WTC11 (cell line): ENCODE measurements at regions not wholly inside any gene's neighbourhood (a gene's known extent, or its start where the extent isn't known, plus 50 kb on each side); places are given as distances from the start of the nearest gene placed in this dataset.

ENCODE experiments used
- ATAC-seq: fragments of 200-7000 bp; cut with Tn5 transposase; 2 replicates; pipeline ENCODE4 v1.10.0; 2021; ENCODE audit warnings: mild to moderate bottlenecking, moderate library complexity
- CTCF ChIA-PET: fragments of 300-600 bp; sonication (Branson Sonifier 250); formaldehyde crosslinking; loops from one replicate; lab custom pipeline; 2021; ENCODE audit warnings: antibody characterized with exemption; lab: Charles Lee
- POLR2A ChIA-PET: fragments of 350-600 bp; sonication (Branson Sonifier 250); formaldehyde crosslinking; loops from one replicate; lab custom pipeline; 2021; ENCODE audit warnings: antibody characterized with exemption; lab: Charles Lee
- DNase-seq: peaks from one replicate; pipeline ENCODE4 v3.0.0; 2021; ENCODE audit warnings: low spot score
- H3K27ac Mint-ChIP-seq: 2 replicates; pipeline ENCODE4 v1.8.0; 2021; ENCODE audit warnings: mixed read lengths
- H3K27me3 Mint-ChIP-seq: 2 replicates; pipeline ENCODE4 v1.8.0; 2021; ENCODE audit warnings: low read depth, mild to moderate bottlenecking, moderate library complexity, mixed read lengths
- H3K36me3 Mint-ChIP-seq: 2 replicates; pipeline ENCODE4 v1.8.0; 2021; ENCODE audit warnings: mixed read lengths
- H3K4me1 Mint-ChIP-seq: 2 replicates; pipeline ENCODE4 v1.8.0; 2022; ENCODE audit warnings: mixed read lengths
- H3K4me3 Mint-ChIP-seq: 2 replicates; pipeline ENCODE4 v1.8.0; 2021; ENCODE audit warnings: mild to moderate bottlenecking, moderate library complexity, mixed read lengths
- H3K9me3 Mint-ChIP-seq: 2 replicates; pipeline ENCODE4 v1.8.0; 2021; ENCODE audit warnings: mixed read lengths
- ATF2 ChIP-seq: sonication (generic); formaldehyde crosslinking; IDR thresholded peaks from 2 replicates; pipeline ENCODE4 v1.8.1; 2022; ENCODE audit warnings: low read depth, missing genetic modification reagents, borderline replicate concordance
- CDX4 ChIP-seq: fragments of 250-450 bp; sonication (Bioruptor Pico); IDR thresholded peaks from 2 replicates; pipeline ENCODE4 v1.9.0; 2021; ENCODE audit warnings: moderate library complexity, mild to moderate bottlenecking, inconsistent platforms, borderline replicate concordance
- EMX1 ChIP-seq: fragments of 250-450 bp; sonication (Bioruptor Pico); IDR thresholded peaks from 2 replicates; pipeline ENCODE4 v1.8.0; 2021; ENCODE audit warnings: mild to moderate bottlenecking
- FOXJ3 ChIP-seq: sonication (generic); formaldehyde crosslinking; IDR thresholded peaks from 2 replicates; pipeline ENCODE4 v1.9.0; 2021; ENCODE audit warnings: missing genetic modification reagents, mild to moderate bottlenecking, borderline replicate concordance
- FOXK1 ChIP-seq: sonication (generic); formaldehyde crosslinking; IDR thresholded peaks from 2 replicates; pipeline ENCODE4 v1.8.0; 2022; ENCODE audit warnings: mild to moderate bottlenecking, moderate library complexity, missing genetic modification reagents
- GABPB1 ChIP-seq: sonication (generic); formaldehyde crosslinking; IDR thresholded peaks from 2 replicates; pipeline ENCODE4 v1.8.1; 2023; ENCODE audit warnings: mild to moderate bottlenecking, missing genetic modification reagents
- HMGA2 ChIP-seq: fragments of 250-450 bp; sonication (Bioruptor Pico); IDR thresholded peaks from 2 replicates; pipeline ENCODE4 v1.4.0; 2021; ENCODE audit warnings: mild to moderate bottlenecking, moderate library complexity
- IRF1 ChIP-seq: sonication (generic); formaldehyde crosslinking; IDR thresholded peaks from 2 replicates; pipeline ENCODE4 v1.8.0; 2023; ENCODE audit warnings: missing genetic modification reagents
- IRF2 ChIP-seq: sonication (generic); formaldehyde crosslinking; IDR thresholded peaks from 2 replicates; pipeline ENCODE4 v1.8.0; 2022; ENCODE audit warnings: low read depth, missing genetic modification reagents, borderline replicate concordance
- JAZF1 ChIP-seq: fragments of 250-450 bp; sonication (Bioruptor Pico); IDR thresholded peaks from 2 replicates; pipeline ENCODE4 v1.9.0; 2021; ENCODE audit warnings: moderate library complexity, mild to moderate bottlenecking, inconsistent platforms
- JUN ChIP-seq: sonication (generic); formaldehyde crosslinking; IDR thresholded peaks from 2 replicates; pipeline ENCODE4 v1.8.0; 2023; ENCODE audit warnings: mild to moderate bottlenecking, missing genetic modification reagents
- NFATC4 ChIP-seq: fragments of 250-450 bp; sonication (Bioruptor Pico); IDR thresholded peaks from 2 replicates; pipeline ENCODE4 v1.9.0; 2021; ENCODE audit warnings: mild to moderate bottlenecking
- PRRX2 ChIP-seq: fragments of 250-450 bp; sonication (Bioruptor Pico); IDR thresholded peaks from 2 replicates; pipeline ENCODE4 v1.8.0; 2021; ENCODE audit warnings: mild to moderate bottlenecking
- SMAD4 ChIP-seq: sonication (generic); formaldehyde crosslinking; IDR thresholded peaks from 2 replicates; pipeline ENCODE4 v1.8.0; 2022; ENCODE audit warnings: mild to moderate bottlenecking, missing genetic modification reagents
- SP1 ChIP-seq: sonication (generic); formaldehyde crosslinking; conservative IDR thresholded peaks from 2 replicates; pipeline ENCODE4 v1.8.1; 2022; ENCODE audit warnings: missing genetic modification reagents
- TEAD4 ChIP-seq: sonication (generic); formaldehyde crosslinking; IDR thresholded peaks from 2 replicates; pipeline ENCODE4 v1.8.0; 2022; ENCODE audit warnings: mild to moderate bottlenecking, missing genetic modification reagents
- ZNF121 ChIP-seq: sonication (generic); formaldehyde crosslinking; IDR thresholded peaks from 2 replicates; pipeline ENCODE4 v1.8.0; 2023; ENCODE audit warnings: missing genetic modification reagents
- ZNF317 ChIP-seq: sonication (generic); formaldehyde crosslinking; IDR thresholded peaks from 2 replicates; pipeline ENCODE4 v1.8.1; 2023; ENCODE audit warnings: low read depth, mild to moderate bottlenecking, moderate library complexity, missing genetic modification reagents, borderline replicate concordance
- ZNF416 ChIP-seq: fragments of 250-450 bp; sonication (Bioruptor Pico); IDR thresholded peaks from 2 replicates; pipeline ENCODE4 v1.9.0; 2021; ENCODE audit warnings: mild to moderate bottlenecking, inconsistent platforms
- ZNF423 ChIP-seq: fragments of 250-450 bp; sonication (Bioruptor Pico); IDR thresholded peaks from 2 replicates; pipeline ENCODE4 v2.1.2; 2022; ENCODE audit warnings: mild to moderate bottlenecking, moderate library complexity
- TF ChIP-seq, protein P1 (sequence below): sonication (generic); formaldehyde crosslinking; conservative IDR thresholded peaks from 2 replicates; pipeline ENCODE4 v1.8.1; 2023; ENCODE audit warnings: mild to moderate bottlenecking, low read depth, missing genetic modification reagents, moderate library complexity
- TF ChIP-seq, protein P2 (sequence below): sonication (generic); formaldehyde crosslinking; IDR thresholded peaks from 2 replicates; pipeline ENCODE4 v1.8.1; 2023; ENCODE audit warnings: mild to moderate bottlenecking, missing genetic modification reagents

- TF ChIP-seq CDX4 (CRISPR knock-in tag) (no peak), ZNF416 (no peak), IRF2 (no peak), TEAD4 (CRISPR knock-in tag) (no peak), GABPB1 (CRISPR knock-in tag) (no peak), SP1 (CRISPR knock-in tag) (no peak), FOXJ3 (no peak), IRF1 (CRISPR knock-in tag) (no peak), NFATC4 (no peak)
- TF ChIP-seq, all 79 proteins: peak for 0
Measured at GRCh38 chr3:6120786-6121185, 740.1 kb upstream of the GRM7 start (continued).

GRCh38 chr3:6124875-6125274 is 736.0 kb upstream of the GRM7 start:
- DNase-seq = no peak
- ChIA-PET CTCF (no interaction called here), POLR2A (no interaction called here)
- no peaks in the 10 kb centered on the region for H3K27me3 Mint-ChIP-seq
- H3K4me3 Mint-ChIP-seq = no peak overlapping the region
- peaks cover 29% of the 10 kb centered on the region for H3K36me3 Mint-ChIP-seq
- H3K27ac Mint-ChIP-seq = no peak overlapping the region
- H3K4me1 Mint-ChIP-seq = peaks cover 9% of the 10 kb centered on the region
- no peak for ATAC-seq
- TF ChIP-seq ATF2 (CRISPR knock-in tag) (no peak), ZNF317 (CRISPR knock-in tag) (no peak), TEAD4 (CRISPR knock-in tag) (no peak), HMGA2 (CRISPR knock-in tag) (no peak), NFATC4 (no peak), ZNF423 (CRISPR knock-in tag) (no peak), ZNF121 (no peak), FOXK1 (no peak), PRRX2 (no peak), EMX1 (no peak), JUN (CRISPR knock-in tag) (no peak), SMAD4 (CRISPR knock-in tag) (no peak), JAZF1 (no peak), SP1 (CRISPR knock-in tag) (no peak)
- TF ChIP-seq, protein P1, sequence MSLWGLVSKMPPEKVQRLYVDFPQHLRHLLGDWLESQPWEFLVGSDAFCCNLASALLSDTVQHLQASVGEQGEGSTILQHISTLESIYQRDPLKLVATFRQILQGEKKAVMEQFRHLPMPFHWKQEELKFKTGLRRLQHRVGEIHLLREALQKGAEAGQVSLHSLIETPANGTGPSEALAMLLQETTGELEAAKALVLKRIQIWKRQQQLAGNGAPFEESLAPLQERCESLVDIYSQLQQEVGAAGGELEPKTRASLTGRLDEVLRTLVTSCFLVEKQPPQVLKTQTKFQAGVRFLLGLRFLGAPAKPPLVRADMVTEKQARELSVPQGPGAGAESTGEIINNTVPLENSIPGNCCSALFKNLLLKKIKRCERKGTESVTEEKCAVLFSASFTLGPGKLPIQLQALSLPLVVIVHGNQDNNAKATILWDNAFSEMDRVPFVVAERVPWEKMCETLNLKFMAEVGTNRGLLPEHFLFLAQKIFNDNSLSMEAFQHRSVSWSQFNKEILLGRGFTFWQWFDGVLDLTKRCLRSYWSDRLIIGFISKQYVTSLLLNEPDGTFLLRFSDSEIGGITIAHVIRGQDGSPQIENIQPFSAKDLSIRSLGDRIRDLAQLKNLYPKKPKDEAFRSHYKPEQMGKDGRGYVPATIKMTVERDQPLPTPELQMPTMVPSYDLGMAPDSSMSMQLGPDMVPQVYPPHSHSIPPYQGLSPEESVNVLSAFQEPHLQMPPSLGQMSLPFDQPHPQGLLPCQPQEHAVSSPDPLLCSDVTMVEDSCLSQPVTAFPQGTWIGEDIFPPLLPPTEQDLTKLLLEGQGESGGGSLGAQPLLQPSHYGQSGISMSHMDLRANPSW = no peak
- TF ChIP-seq, protein P2, sequence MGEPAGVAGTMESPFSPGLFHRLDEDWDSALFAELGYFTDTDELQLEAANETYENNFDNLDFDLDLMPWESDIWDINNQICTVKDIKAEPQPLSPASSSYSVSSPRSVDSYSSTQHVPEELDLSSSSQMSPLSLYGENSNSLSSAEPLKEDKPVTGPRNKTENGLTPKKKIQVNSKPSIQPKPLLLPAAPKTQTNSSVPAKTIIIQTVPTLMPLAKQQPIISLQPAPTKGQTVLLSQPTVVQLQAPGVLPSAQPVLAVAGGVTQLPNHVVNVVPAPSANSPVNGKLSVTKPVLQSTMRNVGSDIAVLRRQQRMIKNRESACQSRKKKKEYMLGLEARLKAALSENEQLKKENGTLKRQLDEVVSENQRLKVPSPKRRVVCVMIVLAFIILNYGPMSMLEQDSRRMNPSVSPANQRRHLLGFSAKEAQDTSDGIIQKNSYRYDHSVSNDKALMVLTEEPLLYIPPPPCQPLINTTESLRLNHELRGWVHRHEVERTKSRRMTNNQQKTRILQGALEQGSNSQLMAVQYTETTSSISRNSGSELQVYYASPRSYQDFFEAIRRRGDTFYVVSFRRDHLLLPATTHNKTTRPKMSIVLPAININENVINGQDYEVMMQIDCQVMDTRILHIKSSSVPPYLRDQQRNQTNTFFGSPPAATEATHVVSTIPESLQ = no peak
- peaks cover 55% of the 10 kb centered on the region for H3K9me3 Mint-ChIP-seq
